GM21360 (cell line): ENCODE measurements at regions not wholly inside any gene's neighbourhood (a gene's known extent, or its start where the extent isn't known, plus 50 kb on each side); places are given as distances from the start of the nearest gene placed in this dataset.

ENCODE experiments used
- ATAC-seq: cut with Tn5 transposase; IDR thresholded peaks from one replicate; pipeline ENCODE4 v1.9.1; 2021; ENCODE audit warnings: mild to moderate bottlenecking, moderate library complexity; ENCODE audit not compliant: unreplicated experiment

GRCh38 chr13:30151388-30151787 lies 156.0 kb downstream of the KATNAL1 start:
- ATAC-seq: no peak

GRCh38 chr13:30149248-30149647 lies 158.1 kb downstream of the KATNAL1 start:
- ATAC-seq: no peak

GRCh38 chr13:30148786-30149185 lies 158.6 kb downstream of the KATNAL1 start:
- ATAC-seq: no peak

GRCh38 chr13:30148171-30148754 lies 159.1 kb downstream of the KATNAL1 start:
- ATAC-seq: no peak

- no peak for ATAC-seq
Measured at GRCh38 chr13:30147421-30147820, 159.9 kb downstream of the KATNAL1 start.

- ATAC-seq: no peak
Measured at GRCh38 chr13:30147015-30147414, 160.3 kb downstream of the KATNAL1 start.

- peak; percentile 57 for ATAC-seq
Measured at GRCh38 chr13:30145709-30146367, 161.5 kb downstream of the KATNAL1 start.

- no peak for ATAC-seq
Measured at GRCh38 chr13:30143666-30144400, 163.5 kb downstream of the KATNAL1 start.

- no peak for ATAC-seq
Measured at GRCh38 chr13:30142486-30143211, 164.7 kb downstream of the KATNAL1 start.

GRCh38 chr13:30141775-30142485 lies 165.4 kb downstream of the KATNAL1 start:
- no peak for ATAC-seq

- ATAC-seq: no peak
Measured at GRCh38 chr13:30140973-30141372, 166.4 kb downstream of the KATNAL1 start.

- no peak for ATAC-seq
Measured at GRCh38 chr13:30138511-30138910, 168.8 kb downstream of the KATNAL1 start.

GRCh38 chr13:30135868-30136267 lies 171.5 kb downstream of the KATNAL1 start:
- no peak for ATAC-seq

- no peak for ATAC-seq
Measured at GRCh38 chr13:30135351-30135750, 172.0 kb downstream of the KATNAL1 start.

GRCh38 chr13:30134578-30134977 lies 172.8 kb downstream of the KATNAL1 start:
- no peak for ATAC-seq

- ATAC-seq: no peak
Measured at GRCh38 chr13:30133996-30134395, 173.4 kb downstream of the KATNAL1 start.

GRCh38 chr13:30133554-30133912 lies 173.8 kb downstream of the KATNAL1 start:
- ATAC-seq: no peak

- ATAC-seq: peak; percentile 90
Measured at GRCh38 chr13:30132623-30133553, 174.5 kb downstream of the KATNAL1 start.

GRCh38 chr13:30129411-30129810 lies 177.9 kb downstream of the KATNAL1 start:
- no peak for ATAC-seq

- ATAC-seq: no peak
Measured at GRCh38 chr13:30128591-30128990, 178.8 kb downstream of the KATNAL1 start.
